HG02623 (cell line): ENCODE measurements at regions not wholly inside any gene's neighbourhood (a gene's known extent, or its start where the extent isn't known, plus 50 kb on each side); places are given as distances from the start of the nearest gene placed in this dataset.
A peak's percentile ranks its signal among the peaks of the same experiment; 100 is the strongest.
"Not testable (repeated sequence)": the region's sequence is repeated elsewhere in the genome, so short reads cannot be mapped to it uniquely, and the experiment has no call there.

Experiments
- ATAC-seq: cut with Tn5 transposase; IDR thresholded peaks from one replicate; pipeline ENCODE4 v1.9.1; 2021; ENCODE audit warnings: moderate library complexity; ENCODE audit not compliant: unreplicated experiment

DNA sequence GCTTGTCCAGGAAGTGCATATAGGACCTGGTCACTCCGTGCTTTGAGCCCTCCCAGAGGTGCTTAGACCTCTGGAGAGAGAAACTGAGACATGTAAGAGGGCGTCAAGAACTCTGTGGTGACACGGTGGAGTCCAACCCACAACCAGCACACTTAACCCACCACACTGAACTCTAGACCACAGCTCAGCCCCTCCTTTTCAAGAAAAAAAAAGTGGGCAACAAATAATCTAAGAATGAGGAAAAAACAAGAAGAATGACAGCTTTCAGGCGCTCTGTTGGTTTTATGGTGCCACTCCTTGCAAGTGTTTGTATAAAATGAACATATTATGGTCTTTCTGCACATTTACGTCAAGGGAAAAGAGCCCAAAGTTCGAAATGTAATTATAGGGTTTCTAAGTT is 50.2 kb upstream of the SNAPC3 start:
- ATAC-seq: no peak

DNA sequence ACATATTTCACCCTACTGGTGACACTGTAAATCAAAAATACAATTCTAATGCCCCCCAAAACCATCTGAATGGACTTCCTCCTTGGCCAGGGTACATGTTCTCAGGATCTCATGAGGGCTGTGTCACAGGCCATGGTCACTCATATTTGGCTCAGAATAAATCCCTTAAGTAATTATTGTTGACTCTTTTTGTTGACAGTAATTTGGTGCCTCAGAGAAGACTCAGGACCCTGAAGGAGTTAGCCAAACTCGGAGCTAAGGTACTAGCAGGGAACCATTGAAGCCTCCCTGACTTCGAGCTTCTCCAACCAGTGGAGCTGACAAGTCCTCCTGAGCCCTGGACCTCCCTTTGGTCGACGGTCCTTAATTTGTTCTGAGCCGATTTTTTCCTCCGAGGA is 51.2 kb upstream of the SNAPC3 start:
- ATAC-seq: no peak

DNA sequence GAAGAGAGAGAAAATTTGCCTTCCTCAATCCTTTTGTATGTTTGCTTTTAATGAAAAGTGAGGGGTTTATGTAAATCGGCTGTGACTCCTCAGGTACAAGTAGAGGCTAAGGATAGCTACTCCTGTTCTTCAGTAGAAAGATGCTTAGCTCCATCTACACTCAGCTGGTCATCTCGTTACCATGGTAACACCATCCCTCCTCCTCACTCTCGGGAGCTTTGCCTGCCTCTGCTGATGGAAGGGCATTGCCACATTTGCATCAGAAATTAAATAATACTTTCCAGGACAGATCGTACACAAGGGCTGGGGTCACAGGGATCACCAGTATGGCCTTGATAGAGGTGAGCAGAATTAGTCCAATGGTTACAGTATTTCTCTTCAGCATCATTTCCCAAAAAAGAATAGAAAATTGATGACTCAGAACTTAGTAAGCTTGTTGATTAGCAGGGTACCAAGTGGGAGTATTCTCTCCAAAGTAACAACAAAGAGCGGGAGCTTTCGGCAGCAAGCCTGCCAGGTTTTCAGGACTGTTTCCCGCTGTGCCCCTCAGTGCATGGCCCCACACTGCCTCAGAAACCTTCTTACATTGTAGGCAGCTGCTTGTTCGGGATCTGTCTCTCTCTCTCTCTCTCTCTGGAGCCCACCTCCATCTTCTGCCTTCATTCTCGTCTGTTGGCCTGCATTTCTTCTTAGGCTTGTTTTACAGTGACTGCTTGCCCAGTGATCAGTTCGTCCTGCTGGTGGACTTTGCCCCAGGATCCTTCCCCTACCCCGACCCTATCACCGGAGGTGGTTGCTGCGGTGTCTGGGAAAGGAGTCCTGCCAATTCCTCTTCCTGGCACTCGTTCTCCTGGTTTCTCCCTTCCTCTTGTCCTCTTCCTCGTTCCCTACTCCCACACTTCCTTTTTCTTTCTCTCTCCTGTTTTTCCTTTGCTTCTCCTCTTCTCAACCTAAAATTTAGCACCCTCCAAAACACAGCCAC is 51.9 kb upstream of the SNAPC3 start:
- ATAC-seq: no peak

DNA sequence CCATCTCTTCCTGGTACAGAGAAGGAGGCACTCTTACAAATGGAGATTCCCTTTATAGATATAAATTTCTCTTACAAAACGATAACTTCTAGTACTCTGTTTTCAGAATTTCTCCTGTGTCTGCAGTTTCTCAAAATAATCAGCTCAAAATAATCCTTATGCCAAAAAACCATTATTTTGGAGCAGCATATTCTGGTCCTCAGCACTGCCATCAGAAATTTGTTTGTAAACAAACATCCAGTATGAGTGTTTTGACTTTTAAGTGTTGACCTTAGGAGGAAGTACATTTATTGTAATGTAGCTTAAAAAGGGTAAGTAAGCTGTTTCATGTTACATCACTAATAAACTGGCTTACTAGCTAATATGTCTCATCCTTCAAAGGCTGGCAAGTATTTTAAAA is 52.8 kb upstream of the SNAPC3 start:
- ATAC-seq: no peak

DNA sequence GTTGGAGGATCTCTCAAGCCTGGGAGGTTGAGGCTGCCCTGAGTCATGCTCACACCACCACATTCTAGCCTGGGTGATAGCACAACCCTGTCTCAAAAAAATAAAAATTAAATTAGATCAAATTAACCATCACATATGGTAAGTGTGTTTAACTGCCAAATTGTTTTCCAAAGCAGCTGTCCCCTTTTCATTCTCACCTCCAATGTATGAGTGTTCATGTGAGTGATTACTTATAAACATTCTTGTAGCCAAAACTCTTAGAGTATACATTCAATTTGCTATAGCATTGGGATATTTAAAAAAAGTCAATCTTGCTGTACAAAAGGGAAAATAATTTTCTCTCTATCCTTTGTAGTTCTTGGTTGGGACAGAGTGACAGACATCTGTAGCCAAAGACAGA is 53.4 kb upstream of the SNAPC3 start:
- no peak for ATAC-seq

DNA sequence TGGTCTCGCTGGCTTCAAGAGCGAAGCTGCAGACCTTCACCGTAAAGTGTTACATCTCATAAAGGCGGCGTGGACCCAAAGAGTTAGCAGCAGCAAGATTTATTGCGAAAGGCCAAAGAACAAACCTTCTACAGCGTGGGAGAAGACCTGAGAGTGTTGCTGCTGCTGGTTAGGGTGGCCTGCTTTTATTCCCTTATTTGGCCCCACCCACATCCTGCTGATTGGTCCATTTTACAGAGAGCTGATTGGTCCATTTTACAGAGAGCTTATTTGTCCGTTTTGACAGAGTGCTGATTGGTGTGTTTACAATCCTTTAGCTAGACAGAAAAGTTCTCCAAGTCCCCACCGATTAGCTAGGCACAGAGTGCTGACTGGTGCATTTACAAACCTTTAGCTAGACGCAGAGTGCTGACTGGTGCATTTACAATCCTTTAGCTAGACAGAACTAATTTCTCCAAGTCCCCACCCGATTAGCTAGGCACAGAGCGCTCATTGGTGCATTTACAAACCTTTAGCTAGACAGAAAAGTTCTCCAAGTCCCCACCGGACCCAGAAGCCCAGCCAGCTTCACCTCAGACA is 57.6 kb upstream of the SNAPC3 start:
- ATAC-seq: not testable (repeated sequence)

DNA sequence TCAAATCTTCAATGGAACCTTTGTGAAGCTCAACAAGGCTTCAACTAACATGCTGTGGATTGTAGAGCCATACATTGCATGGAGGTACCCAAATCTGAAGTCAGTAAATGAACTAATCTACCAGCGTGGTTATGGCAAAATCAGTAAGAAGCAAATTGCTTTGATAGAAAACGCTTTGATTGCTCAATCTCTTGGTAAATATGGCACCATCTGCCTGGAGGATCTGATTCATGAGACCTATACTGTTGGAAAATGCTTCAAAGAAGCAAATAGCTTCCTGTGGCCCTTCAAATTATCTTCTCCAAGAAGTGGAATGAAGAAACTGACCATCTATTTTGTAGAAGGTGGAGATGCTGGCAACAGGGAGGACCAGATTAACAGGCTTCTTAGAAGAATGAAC is 54.7 kb upstream of the TTC39B start:
- no peak for ATAC-seq

DNA sequence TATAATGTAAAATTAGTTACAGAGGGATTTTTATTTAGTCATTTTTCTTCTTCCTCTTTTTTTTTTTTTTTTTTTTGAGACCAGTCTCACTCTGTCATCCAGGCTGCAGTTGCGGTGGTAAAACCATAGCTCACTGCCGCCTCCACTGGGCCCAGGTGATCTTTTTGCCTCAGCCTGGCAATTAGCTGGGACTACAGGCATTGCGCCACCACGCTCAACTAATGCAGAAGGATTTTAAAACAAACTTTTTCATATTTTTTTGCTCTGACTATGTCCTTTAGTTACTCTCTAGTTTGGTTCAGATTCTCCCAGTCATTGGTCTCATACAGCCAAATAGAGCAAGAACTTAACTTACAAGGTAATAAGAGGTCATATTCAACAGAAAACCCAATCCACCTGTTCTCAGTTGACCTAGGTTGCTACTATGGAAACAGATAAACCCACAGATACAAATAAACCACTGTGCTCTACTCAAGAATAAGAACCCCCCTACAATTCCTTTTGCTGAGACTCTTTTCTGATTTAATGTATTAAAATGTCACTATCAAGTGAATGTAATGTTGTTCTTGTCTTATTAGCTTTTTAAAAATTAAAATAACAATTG is 50.1 kb upstream of the TTC39B start:
- ATAC-seq: peak; percentile 81
